ENCODE measurements at regions not wholly inside any gene's neighbourhood (a gene's known extent, or its start where the extent isn't known, plus 50 kb on each side); places are given as distances from the start of the nearest gene placed in this dataset.
"Not testable (repeated sequence)": the region's sequence is repeated elsewhere in the genome, so short reads cannot be mapped to it uniquely, and the experiment has no call there.

DNA sequence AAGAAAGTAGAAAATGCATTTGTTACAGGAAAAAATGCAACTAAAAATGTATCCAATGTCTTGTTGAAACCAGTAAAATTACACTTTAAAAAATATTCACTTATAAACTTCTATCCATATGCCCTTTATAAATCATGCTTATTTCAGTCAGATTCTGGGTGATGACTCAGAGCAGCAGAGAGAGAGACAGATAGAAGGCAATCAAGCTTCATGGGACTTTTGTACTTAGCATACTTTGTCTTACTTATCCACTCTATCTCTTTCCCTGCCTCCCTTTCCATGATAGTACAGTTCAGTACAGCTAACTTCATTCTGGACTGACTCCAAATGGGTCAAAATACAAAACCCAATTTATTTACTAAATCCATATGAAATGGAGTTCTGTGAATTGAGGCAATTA lies 1438.2 kb downstream of the ZPLD1 start:
- TF ChIP-seq SMC3 (conservative IDR thresholded peaks at IDR 0.05; ENCODE audit: poor library complexity) (no peak), TAF1 (IDR thresholded peaks at IDR 0.05; ENCODE audit: low read depth) (no peak), RAD21 (conservative IDR thresholded peaks at IDR 0.05) (no peak), EP300 (conservative IDR thresholded peaks at IDR 0.05; ENCODE audit: poor library complexity, severe bottlenecking) (no peak)
- Histone ChIP-seq H3K79me2 (replicated peaks; ENCODE audit: insufficient read depth, low read length) (no peaks in the 10 kb centered on the region), H3K27ac (ENCODE audit: low read length) (no peak overlapping the region), H3K36me3 (ENCODE audit: insufficient read depth, low read length) (no peaks in the 10 kb centered on the region), H3K4me2 (ENCODE audit: low read length) (no peak overlapping the region), H3F3A (ENCODE audit: insufficient read depth, low read length, poor library complexity, severe bottlenecking) (no peaks in the 10 kb centered on the region), H3K9me2 (ENCODE audit: insufficient read depth, low read length) (no peaks in the 10 kb centered on the region), H3K9ac (ENCODE audit: low read length) (no peak overlapping the region), H3K27me3 (ENCODE audit: insufficient read depth, low read depth, low read length) (no peaks in the 10 kb centered on the region), H2AFZ (ENCODE audit: low read depth, low read length) (no peak overlapping the region), H3K4me3 (ENCODE audit: low read length) (no peak overlapping the region), H3K9me3 (ENCODE audit: low read length) (no peaks in the 10 kb centered on the region), H4K20me1 (ENCODE audit: insufficient read depth) (no peaks in the 10 kb centered on the region)

DNA sequence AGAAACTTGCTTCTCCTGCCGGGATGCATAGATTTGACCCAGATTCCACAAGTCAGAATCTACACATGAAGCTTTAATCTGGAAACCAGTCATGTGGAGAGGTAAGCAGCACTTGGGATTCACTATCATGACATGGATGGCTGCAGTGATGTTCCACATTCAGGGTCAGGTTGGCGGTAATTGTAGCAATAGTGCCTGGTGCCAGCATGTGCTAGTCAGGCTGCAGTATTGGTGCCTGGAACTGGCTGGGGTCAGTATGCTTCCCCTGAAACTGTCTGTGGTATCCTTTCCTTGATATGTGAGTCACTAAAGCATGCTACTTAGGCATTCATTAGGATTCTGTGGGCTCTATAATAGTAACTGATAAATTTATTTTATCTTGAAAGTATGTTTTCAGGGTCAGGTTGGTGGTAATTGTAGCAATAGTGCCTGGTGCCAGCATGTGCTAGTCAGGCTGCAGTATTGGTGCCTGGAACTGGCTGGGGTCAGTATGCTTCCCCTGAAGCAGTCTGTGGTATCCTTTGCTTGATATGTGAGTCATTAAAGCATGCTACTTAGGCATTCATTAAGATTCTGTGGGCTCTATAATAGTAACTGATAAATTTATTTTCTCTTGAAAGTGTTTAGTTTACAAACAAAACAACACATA lies 1439.2 kb downstream of the ZPLD1 start:
- H3K9me2 ChIP-seq (ENCODE audit: insufficient read depth, low read length), result no peaks in the 10 kb centered on the region
- no peaks in the 10 kb centered on the region for H3K79me2 ChIP-seq (replicated peaks; ENCODE audit: insufficient read depth, low read length)
- H3K9me3 ChIP-seq (ENCODE audit: low read length), result no peaks in the 10 kb centered on the region
- no peaks in the 10 kb centered on the region for H3K36me3 ChIP-seq (ENCODE audit: insufficient read depth, low read length)
- H3K9ac ChIP-seq (ENCODE audit: low read length), result no peak overlapping the region
- H2AFZ ChIP-seq (ENCODE audit: low read depth, low read length), result no peak overlapping the region
- TF ChIP-seq, protein P1, sequence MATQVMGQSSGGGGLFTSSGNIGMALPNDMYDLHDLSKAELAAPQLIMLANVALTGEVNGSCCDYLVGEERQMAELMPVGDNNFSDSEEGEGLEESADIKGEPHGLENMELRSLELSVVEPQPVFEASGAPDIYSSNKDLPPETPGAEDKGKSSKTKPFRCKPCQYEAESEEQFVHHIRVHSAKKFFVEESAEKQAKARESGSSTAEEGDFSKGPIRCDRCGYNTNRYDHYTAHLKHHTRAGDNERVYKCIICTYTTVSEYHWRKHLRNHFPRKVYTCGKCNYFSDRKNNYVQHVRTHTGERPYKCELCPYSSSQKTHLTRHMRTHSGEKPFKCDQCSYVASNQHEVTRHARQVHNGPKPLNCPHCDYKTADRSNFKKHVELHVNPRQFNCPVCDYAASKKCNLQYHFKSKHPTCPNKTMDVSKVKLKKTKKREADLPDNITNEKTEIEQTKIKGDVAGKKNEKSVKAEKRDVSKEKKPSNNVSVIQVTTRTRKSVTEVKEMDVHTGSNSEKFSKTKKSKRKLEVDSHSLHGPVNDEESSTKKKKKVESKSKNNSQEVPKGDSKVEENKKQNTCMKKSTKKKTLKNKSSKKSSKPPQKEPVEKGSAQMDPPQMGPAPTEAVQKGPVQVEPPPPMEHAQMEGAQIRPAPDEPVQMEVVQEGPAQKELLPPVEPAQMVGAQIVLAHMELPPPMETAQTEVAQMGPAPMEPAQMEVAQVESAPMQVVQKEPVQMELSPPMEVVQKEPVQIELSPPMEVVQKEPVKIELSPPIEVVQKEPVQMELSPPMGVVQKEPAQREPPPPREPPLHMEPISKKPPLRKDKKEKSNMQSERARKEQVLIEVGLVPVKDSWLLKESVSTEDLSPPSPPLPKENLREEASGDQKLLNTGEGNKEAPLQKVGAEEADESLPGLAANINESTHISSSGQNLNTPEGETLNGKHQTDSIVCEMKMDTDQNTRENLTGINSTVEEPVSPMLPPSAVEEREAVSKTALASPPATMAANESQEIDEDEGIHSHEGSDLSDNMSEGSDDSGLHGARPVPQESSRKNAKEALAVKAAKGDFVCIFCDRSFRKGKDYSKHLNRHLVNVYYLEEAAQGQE (IDR thresholded peaks at IDR 0.05; ENCODE audit: borderline replicate concordance), result no peak
- TF ChIP-seq EZH2 (IDR thresholded peaks at IDR 0.05; ENCODE audit: borderline replicate concordance, insufficient read depth, low read length, poor library complexity, severe bottlenecking), result no peak
- no peaks in the 10 kb centered on the region for H4K20me1 ChIP-seq (ENCODE audit: insufficient read depth)
- H3K4me2 ChIP-seq (ENCODE audit: low read length), result no peak overlapping the region
- no peak overlapping the region for H3K4me3 ChIP-seq (ENCODE audit: low read length)
- H3K27me3 ChIP-seq (ENCODE audit: insufficient read depth, low read depth, low read length), result no peaks in the 10 kb centered on the region
- no peaks in the 10 kb centered on the region for H3F3A ChIP-seq (ENCODE audit: insufficient read depth, low read length, poor library complexity, severe bottlenecking)
- no peak overlapping the region for H3K27ac ChIP-seq (ENCODE audit: low read length)

DNA sequence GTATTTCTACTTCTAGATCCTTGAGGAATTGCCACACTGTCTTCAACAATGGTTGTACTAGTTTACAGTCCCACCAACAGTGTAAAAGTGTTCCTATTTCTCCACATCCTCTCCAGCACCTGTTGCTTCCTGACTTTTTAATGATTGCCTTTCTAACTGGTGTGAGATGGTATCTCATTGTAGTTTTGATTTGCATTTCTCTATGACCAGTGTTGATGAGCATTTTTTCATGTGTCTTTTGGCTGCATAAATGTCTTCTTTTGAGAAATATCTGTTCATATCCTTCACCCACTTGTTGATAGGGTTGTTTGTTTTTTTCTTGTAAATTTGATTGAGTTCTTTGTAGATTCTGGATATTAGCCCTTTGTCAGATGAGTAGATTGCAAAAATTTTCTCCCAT lies 1447.0 kb downstream of the ZPLD1 start:
- not testable (repeated sequence) for H3K36me3 ChIP-seq (ENCODE audit: insufficient read depth, low read length); H2AFZ ChIP-seq (ENCODE audit: low read depth, low read length); H4K20me1 ChIP-seq (ENCODE audit: insufficient read depth); H3K79me2 ChIP-seq (replicated peaks; ENCODE audit: insufficient read depth, low read length); H3K9ac ChIP-seq (ENCODE audit: low read length); H3K4me3 ChIP-seq (ENCODE audit: low read length); H3K27ac ChIP-seq (ENCODE audit: low read length); H3K9me3 ChIP-seq (ENCODE audit: low read length); H3K27me3 ChIP-seq (ENCODE audit: insufficient read depth, low read depth, low read length); H3K4me2 ChIP-seq (ENCODE audit: low read length); H3K9me2 ChIP-seq (ENCODE audit: insufficient read depth, low read length); H3F3A ChIP-seq (ENCODE audit: insufficient read depth, low read length, poor library complexity, severe bottlenecking)

DNA sequence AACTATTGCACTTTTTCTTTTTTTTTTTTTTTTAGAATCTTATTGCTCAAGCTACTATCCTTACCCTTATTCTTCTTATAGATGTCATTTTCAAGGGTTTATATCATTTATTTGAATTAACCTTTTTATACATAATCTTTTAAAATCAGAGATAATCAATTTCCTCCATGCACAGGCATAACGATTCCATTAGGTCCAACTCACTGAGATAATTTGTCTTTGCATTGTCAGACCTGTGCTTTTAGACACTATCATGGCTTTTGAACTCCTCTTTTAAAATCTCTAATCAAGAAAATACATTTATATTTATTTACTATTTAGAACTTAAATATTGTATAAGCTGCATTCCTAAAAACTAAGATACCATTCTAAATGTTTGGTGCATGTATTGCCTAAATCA lies 1454.9 kb downstream of the ZPLD1 start:
- no peak overlapping the region for H3K4me2 ChIP-seq (ENCODE audit: low read length)
- H2AFZ ChIP-seq (ENCODE audit: low read depth, low read length), result no peak overlapping the region
- H3K4me3 ChIP-seq (ENCODE audit: low read length), result no peak overlapping the region
- no peaks in the 10 kb centered on the region for H3K79me2 ChIP-seq (replicated peaks; ENCODE audit: insufficient read depth, low read length)
- no peaks in the 10 kb centered on the region for H3K9me2 ChIP-seq (ENCODE audit: insufficient read depth, low read length)
- H3K9me3 ChIP-seq (ENCODE audit: low read length), result no peaks in the 10 kb centered on the region
- H3K27me3 ChIP-seq (ENCODE audit: insufficient read depth, low read depth, low read length), result no peaks in the 10 kb centered on the region
- H3K36me3 ChIP-seq (ENCODE audit: insufficient read depth, low read length), result no peaks in the 10 kb centered on the region
- TF ChIP-seq EP300 (conservative IDR thresholded peaks at IDR 0.05; ENCODE audit: poor library complexity, severe bottlenecking) (no peak), RAD21 (conservative IDR thresholded peaks at IDR 0.05) (no peak), TAF1 (IDR thresholded peaks at IDR 0.05; ENCODE audit: low read depth) (no peak), EZH2 (IDR thresholded peaks at IDR 0.05; ENCODE audit: borderline replicate concordance, insufficient read depth, low read length, poor library complexity, severe bottlenecking) (no peak), SMC3 (conservative IDR thresholded peaks at IDR 0.05; ENCODE audit: poor library complexity) (no peak), MXI1 (conservative IDR thresholded peaks at IDR 0.05; ENCODE audit: poor library complexity, severe bottlenecking) (no peak), POLR2AphosphoS5 (IDR thresholded peaks at IDR 0.05) (no peak)
- TF ChIP-seq, protein P1 (IDR thresholded peaks at IDR 0.05; ENCODE audit: borderline replicate concordance), result no peak
- TF ChIP-seq, protein P2, sequence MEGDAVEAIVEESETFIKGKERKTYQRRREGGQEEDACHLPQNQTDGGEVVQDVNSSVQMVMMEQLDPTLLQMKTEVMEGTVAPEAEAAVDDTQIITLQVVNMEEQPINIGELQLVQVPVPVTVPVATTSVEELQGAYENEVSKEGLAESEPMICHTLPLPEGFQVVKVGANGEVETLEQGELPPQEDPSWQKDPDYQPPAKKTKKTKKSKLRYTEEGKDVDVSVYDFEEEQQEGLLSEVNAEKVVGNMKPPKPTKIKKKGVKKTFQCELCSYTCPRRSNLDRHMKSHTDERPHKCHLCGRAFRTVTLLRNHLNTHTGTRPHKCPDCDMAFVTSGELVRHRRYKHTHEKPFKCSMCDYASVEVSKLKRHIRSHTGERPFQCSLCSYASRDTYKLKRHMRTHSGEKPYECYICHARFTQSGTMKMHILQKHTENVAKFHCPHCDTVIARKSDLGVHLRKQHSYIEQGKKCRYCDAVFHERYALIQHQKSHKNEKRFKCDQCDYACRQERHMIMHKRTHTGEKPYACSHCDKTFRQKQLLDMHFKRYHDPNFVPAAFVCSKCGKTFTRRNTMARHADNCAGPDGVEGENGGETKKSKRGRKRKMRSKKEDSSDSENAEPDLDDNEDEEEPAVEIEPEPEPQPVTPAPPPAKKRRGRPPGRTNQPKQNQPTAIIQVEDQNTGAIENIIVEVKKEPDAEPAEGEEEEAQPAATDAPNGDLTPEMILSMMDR (IDR thresholded peaks at IDR 0.05; ENCODE audit: poor library complexity, severe bottlenecking), result no peak
- H3K9ac ChIP-seq (ENCODE audit: low read length), result no peak overlapping the region
- H4K20me1 ChIP-seq (ENCODE audit: insufficient read depth), result no peaks in the 10 kb centered on the region
- no peaks in the 10 kb centered on the region for H3F3A ChIP-seq (ENCODE audit: insufficient read depth, low read length, poor library complexity, severe bottlenecking)
- no peak overlapping the region for H3K27ac ChIP-seq (ENCODE audit: low read length)
